GF-D8 (cell line): ENCODE measurements at regions not wholly inside any gene's neighbourhood (a gene's known extent, or its start where the extent isn't known, plus 50 kb on each side); places are given as distances from the start of the nearest gene placed in this dataset.
"Not testable (repeated sequence)": the region's sequence is repeated elsewhere in the genome, so short reads cannot be mapped to it uniquely, and the experiment has no call there.

Experiments
- DNase-seq: peaks from one replicate; lab custom pipeline; 2025; lab: John Stamatoyannopoulos, UW

DNA sequence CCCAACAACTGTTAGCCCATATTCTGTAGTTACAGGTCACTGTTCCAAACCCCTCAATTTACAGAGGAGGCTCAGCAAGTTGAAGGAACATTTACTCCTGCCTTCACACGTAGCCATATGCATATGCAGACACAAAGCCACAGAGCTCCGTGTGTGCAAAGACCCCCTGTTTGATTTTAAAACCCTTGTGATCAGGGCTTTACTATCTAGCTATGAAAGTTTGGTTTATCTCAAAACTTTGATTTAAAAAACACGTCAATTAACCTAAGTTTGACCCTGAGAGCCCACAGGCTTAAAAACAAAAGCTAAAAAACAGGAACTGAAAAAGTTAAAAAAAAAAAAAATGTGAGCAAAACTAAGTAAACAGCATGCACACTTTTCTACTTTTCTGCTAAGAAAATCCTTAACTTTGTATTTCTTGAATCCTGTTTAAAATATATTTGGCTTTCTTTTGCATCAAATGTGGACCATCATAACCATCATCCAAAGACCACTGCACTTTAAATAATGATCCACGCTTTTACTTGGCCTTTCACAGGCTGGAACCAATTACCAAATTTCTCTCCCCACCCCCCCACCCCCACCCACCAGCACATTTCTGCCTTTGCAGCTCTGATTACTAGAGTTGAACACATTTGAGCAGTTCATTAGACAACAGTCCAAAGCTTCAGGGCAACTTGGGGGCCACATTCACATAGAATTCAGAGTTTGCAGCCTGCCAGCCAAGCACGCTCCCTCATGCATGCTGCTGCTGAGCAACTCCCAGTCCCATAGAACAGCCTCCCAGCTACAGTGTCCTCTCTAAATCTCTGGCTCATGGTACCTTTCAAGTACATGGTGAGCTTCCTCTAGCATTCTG lies 128.8 kb upstream of the MAP3K1 start:
- no peak for DNase-seq

- no peak for DNase-seq
These were observed 129.7 kb upstream of the MAP3K1 start for GRCh38 chr5:56685503-56686217.

DNA sequence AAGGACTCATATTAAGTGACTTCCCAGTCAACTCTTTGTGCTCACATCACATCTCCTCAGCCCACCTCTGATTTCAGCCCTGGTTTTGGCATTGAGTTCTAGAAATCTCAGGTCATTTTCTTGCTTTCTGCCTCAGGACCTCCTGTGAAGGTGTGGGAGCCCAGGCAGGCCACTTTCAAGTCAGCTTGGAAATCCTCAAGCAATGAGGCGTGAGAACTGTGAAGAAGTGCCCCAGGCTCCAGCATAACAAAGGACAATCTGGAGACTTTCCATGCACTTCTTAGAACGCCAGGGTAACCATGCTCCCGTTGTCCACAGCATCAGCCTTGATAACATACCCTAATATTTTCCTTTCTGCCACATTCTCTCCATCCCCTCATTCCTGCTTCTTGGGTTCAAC lies 131.2 kb upstream of the MAP3K1 start:
- no peak for DNase-seq

DNA sequence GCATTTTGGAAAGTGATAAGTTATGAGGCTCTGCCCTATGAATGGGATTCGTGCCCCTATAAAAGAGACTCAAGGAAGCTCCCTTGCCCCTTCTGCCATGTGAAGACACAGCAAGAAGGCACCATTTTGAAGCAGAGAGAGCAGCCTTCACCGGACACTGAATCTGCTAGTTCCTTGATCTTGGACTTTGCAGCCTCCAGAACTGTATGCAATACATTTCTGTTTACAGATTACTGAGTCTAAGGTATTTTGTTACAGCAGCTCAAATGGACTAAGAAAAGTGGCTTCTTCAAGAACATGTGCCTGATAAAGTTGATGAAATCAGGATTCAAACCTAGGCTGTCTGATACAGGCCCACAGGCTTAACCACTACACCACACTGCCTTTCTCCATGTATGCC lies 131.6 kb upstream of the MAP3K1 start:
- DNase-seq: no peak

GRCh38 chr5:56683281-56683680 lies 132.1 kb upstream of the MAP3K1 start:
- no peak for DNase-seq

- DNase-seq: no peak
These were observed 134.0 kb upstream of the MAP3K1 start for GRCh38 chr5:56681346-56681745.

DNA sequence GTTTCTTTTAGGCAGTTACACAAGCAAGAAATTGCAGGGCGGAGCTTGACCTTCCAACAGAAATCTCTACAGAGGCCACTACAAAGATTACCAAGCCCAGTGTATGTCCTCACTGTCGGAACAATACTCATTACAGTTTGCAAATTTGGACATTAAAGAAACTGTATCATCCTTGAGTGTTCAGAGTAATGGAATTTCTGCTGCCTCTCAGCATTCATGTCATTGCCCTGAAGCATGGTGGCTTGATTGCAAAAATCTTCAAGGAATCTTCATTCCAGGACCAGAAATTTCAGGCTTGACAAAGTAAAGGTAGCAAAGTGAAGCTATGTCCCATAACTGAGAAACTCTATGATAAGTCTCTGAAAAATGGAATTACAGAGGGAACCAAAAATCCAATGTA lies 134.6 kb upstream of the MAP3K1 start:
- DNase-seq: no peak

DNA sequence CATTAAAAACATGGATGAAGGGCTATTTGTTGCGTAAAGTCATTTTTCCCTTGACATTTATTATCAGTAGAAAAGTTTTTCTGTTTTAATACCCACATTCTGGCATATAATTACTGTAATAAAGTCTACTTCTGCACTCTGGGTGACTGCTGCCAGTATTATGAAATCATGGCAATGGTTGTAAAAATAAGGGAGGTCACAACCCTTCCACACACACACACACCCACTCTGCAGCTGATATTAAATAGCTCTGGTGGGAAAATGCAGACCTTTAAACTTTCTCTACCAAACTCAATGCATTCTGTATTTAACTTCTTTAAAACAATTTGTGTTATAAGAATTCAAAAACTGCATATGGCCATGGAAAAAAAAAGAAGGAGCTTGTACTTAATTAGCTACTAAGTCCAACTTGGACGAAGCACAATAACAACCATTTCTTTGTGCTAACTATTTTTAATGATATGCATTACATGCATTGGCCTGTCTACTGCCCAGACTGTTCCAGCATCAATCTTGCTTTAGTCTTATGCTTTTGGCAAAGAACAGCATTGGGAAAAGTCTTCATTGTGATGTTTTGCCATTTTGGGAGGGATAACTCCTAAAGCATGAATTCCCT lies 137.6 kb upstream of the MAP3K1 start:
- no peak for DNase-seq

- no peak for DNase-seq
These were observed 139.1 kb upstream of the MAP3K1 start for GRCh38 chr5:56676091-56676768.

DNA sequence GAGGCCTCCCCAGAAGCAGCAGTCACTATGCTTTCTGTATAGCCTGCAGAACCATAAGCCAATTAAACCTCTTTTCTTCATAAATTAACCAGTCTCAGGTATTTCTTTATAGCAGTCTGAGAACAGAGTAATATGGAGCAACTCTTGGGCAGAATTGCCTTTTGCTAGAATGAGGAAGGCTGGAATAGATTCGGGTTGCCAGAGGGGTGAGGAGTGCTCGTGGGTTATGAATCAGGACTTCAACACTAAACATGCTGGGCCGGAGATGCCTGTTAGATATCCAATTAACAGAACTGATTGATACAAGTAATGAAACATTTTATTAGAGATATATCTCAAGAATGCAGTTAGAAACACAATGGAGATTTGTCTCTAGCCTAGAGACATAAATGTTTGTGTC lies 140.9 kb upstream of the MAP3K1 start:
- DNase-seq: no peak

DNA sequence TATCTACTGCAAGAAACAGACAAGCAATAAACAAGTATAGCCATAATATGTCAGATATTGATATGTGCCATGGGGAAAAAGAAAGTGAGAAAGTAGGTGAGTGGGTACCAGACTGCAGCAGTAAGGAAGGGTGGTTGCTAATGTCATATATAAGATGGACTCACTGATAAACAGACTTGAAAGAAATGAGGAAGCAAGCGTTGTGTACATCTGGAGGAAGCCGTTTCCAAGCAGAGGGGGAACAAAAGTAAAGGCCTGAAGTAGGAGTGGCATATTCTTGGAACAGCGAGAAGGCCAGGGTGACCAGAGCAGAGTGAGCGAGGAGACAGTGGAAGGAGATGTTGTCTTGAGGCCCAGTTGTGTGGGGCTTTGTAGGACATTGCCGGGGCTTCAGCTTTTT lies 142.2 kb upstream of the MAP3K1 start:
- peak; percentile 68 for DNase-seq

DNA sequence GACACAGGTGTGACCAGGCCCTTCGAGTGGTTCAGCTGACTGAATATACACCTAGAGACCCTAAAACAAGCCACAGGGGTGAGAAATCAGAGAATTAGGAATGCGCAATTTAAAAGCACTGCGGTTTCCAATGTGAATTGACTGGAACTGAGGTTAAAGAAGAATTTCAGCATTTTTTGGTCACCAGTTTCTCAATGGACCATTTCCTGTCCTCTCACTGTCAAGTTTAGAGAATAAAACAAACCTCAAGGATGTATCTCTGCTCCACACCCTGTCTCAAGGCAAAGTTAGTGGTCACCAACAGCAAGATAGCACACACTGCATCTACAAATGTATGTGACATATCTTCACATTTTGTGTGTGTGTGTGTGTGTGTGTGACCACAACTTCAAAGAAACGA lies 143.8 kb upstream of the MAP3K1 start:
- DNase-seq: peak; percentile 59

- DNase-seq: no peak
These were observed 144.4 kb upstream of the MAP3K1 start for GRCh38 chr5:56670916-56671315.

GRCh38 chr5:56669534-56670483 lies 145.5 kb upstream of the MAP3K1 start:
- DNase-seq: peak; percentile 66

DNA sequence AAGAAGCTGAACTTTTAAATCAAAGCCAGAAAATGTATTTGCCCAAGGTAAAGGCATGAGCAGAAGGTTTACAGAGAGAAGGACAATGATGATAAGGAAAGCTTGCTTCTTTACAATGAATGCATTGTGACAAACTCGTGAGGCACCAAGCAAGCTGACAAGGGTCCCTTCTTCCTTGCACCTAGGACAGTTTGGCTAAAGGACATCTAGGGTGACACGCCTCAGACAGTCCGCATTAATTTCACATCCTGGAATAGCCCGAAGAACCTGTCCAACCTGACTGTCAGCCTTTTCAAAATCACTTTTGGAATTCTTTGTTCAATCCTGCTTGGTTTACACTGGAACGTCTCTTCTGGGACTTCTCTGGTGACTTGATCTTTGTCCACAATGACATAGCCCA lies 146.4 kb upstream of the MAP3K1 start:
- DNase-seq: no peak

GRCh38 chr5:56667692-56668091 lies 147.7 kb upstream of the MAP3K1 start:
- DNase-seq: no peak

GRCh38 chr5:56666901-56667300 lies 148.4 kb upstream of the MAP3K1 start:
- DNase-seq: no peak

GRCh38 chr5:56665117-56665516 lies 150.2 kb upstream of the MAP3K1 start:
- DNase-seq: not testable (repeated sequence)

DNA sequence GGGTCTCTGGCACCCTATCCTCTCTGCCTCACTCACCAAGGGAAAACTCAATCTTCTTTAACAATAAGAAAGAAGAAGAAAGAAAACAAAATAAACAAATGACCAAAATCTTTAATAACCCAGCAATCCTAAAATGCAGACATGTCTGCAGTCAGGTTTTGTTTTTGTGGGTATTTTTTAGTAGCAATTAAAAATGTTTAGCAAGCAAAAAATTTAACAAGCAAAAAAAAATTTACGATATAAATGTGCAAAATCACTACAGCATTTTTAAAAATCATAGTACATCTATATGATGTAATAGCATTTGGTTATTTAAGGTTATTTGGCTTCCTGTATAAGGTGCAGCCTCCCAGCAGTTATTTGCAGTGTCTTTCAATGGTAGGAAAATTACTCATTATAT lies 151.3 kb upstream of the MAP3K1 start:
- no peak for DNase-seq

- no peak for DNase-seq
These were observed 151.8 kb upstream of the MAP3K1 start for GRCh38 chr5:56663523-56663922.

DNA sequence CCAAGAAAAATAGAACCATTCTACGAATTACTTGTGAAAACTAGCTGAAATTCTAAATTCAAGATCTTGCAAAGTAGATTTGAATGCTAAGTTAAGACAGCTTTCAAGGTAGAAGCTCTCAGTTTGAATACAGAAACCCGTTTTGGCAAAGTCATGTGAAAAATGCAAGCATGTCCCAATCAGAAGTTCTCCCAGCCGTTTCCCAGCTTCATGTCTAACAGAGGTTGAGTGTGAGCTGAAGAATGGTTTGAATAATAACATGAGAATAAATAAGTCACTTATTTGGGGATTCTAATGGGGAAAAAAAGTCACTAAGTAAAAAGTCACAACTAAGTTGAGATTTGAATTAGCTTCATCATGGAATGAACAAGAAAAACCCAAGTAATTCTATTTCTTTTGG lies 152.5 kb upstream of the MAP3K1 start:
- DNase-seq: no peak
